PC-3 (cell line): ENCODE measurements at regions not wholly inside any gene's neighbourhood (a gene's known extent, or its start where the extent isn't known, plus 50 kb on each side); places are given as distances from the start of the nearest gene placed in this dataset.

ENCODE experiments used
- CTCF ChIP-seq: fragments of 300-600 bp; sonication (generic); conservative IDR thresholded peaks from 2 replicates; pipeline ENCODE4 v1.5.1; 2017; ENCODE audit warnings: antibody characterized with exemption, low read depth, mild to moderate bottlenecking, low read length
- EZH2 ChIP-seq: fragments of 300-600 bp; sonication (generic); IDR thresholded peaks from one replicate; pipeline ENCODE4 v1.6.1; 2017; ENCODE audit warnings: antibody characterized with exemption, mild to moderate bottlenecking, low read length; ENCODE audit not compliant: unreplicated experiment
- EZH2phosphoT487 ChIP-seq: fragments of 300-600 bp; sonication (generic); IDR thresholded peaks from 2 replicates; pipeline ENCODE4 v1.6.1; 2018; ENCODE audit warnings: mild to moderate bottlenecking, antibody characterized with exemption, low read length, borderline replicate concordance

DNA sequence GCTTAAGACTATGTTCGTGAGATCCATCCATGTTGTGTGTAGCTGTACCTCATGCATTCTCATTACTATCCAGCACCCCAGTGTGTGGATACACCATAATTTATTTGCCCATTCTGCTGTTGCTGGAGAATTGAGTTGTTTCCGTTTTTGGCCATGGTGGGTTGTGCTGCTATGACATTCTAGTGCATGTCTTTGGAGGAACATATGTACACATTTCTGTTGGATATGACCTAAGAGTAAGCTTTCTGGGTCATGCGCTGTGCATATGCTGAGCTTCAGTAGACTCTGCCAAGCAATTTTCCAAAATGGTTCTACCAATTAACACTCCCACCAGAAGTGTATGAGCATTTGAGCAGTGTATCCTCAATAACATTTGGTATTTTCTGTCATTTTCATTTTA, 316.6 kb downstream of the MIAT start:
- TF ChIP-seq CTCF (no peak), EZH2 (no peak), EZH2phosphoT487 (no peak)
